ENCODE measurements at regions not wholly inside any gene's neighbourhood (a gene's known extent, or its start where the extent isn't known, plus 50 kb on each side); places are given as distances from the start of the nearest gene placed in this dataset.

DNA sequence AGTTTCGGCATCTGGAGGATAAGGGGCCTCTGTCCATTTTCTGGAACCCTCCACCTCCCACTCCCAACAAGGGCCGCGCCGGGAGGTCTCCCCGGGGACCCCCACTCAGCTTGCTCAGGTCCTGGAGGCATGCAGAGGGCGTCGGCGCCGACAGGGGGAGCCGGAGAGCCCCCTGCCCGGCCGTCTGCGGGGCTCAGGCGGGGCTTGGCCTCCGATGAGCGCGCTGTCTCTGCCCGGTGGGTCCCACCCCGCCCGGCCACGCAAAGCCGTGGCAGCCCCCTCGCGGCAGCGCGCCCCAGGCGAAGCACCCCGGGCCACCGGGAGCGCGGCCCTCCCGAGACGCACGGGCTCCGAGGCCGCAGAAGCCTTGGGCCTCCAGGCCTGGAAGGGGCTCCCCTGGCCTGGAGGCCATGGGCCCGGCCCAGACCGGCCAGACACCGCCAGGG is 149.7 kb upstream of the ZNF536 start:
- peak; percentile 69 for TF ChIP-seq CTCF (IDR thresholded peaks at IDR 0.05; ENCODE audit: low read depth, low read length, poor library complexity, severe bottlenecking)
- TF ChIP-seq EZH2phosphoT487 (IDR thresholded peaks at IDR 0.05; ENCODE audit: borderline replicate concordance, low read length): no peak

Data from DOHH2 (cell line).